HepG2 (cell line): ENCODE measurements at regions not wholly inside any gene's neighbourhood (a gene's known extent, or its start where the extent isn't known, plus 50 kb on each side); places are given as distances from the start of the nearest gene placed in this dataset.

Experiments used
- AFF4 ChIP-seq: sonication (generic); formaldehyde crosslinking; IDR thresholded peaks from 2 replicates; pipeline ENCODE4 v1.4.0; 2020; ENCODE audit warnings: missing genetic modification reagents
- CBX1 ChIP-seq: IDR thresholded peaks from one replicate; pipeline ENCODE4 v1.6.1; 2016; ENCODE audit warnings: antibody characterized with exemption, low read depth
- CTCF ChIP-seq: sonication (generic); formaldehyde crosslinking; IDR thresholded peaks from 2 replicates; pipeline ENCODE4 v1.5.0; 2020; ENCODE audit warnings: mild to moderate bottlenecking, missing genetic modification reagents, moderate library complexity
- GABPB1 ChIP-seq: IDR thresholded peaks from 2 replicates; pipeline ENCODE4 v1.6.1; 2016; ENCODE audit warnings: mild to moderate bottlenecking, missing genetic modification reagents, moderate library complexity, missing compliant biosample characterization
- KLF15 ChIP-seq: sonication (generic); formaldehyde crosslinking; IDR thresholded peaks from 2 replicates; pipeline ENCODE4 v1.8.1; 2023; ENCODE audit warnings: borderline replicate concordance, mild to moderate bottlenecking, inconsistent platforms, missing genetic modification reagents, mixed read lengths
- TF ChIP-seq, protein P1 (sequence below): sonication (generic); formaldehyde crosslinking; IDR thresholded peaks from 2 replicates; pipeline ENCODE4 v1.4.0; 2020; ENCODE audit warnings: missing genetic modification reagents
- TF ChIP-seq, protein P2 (sequence below): sonication (generic); formaldehyde crosslinking; IDR thresholded peaks from 2 replicates; pipeline ENCODE4 v1.8.1; 2022; ENCODE audit warnings: low read depth, mild to moderate bottlenecking, missing genetic modification reagents

DNA sequence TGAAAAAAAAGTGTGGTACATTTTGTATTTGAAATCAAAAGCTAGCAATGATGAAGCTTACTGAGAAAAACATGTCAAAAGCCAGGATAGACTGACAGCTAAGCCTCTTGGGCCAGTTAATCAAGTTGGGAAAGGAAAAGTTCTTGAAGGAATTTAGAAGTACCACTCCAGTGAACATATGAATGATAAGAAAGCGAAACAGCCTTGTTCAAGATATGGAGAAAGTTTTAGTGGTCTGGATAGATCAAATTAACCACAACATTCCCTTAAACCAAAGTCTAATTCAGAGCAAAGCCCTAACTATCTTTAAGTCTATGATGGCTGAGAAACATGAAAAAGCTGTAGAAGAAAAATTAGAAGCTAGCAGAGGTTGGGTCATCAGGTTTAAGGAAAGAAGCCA, 268.3 kb downstream of the PDHA2 start:
- TF ChIP-seq GABPB1 (CRISPR knock-in tag) (no peak), CTCF (CRISPR knock-in tag) (no peak), CBX1 (no peak), AFF4 (CRISPR knock-in tag) (no peak), KLF15 (CRISPR knock-in tag) (no peak)
- TF ChIP-seq, protein P1, sequence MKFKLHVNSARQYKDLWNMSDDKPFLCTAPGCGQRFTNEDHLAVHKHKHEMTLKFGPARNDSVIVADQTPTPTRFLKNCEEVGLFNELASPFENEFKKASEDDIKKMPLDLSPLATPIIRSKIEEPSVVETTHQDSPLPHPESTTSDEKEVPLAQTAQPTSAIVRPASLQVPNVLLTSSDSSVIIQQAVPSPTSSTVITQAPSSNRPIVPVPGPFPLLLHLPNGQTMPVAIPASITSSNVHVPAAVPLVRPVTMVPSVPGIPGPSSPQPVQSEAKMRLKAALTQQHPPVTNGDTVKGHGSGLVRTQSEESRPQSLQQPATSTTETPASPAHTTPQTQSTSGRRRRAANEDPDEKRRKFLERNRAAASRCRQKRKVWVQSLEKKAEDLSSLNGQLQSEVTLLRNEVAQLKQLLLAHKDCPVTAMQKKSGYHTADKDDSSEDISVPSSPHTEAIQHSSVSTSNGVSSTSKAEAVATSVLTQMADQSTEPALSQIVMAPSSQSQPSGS (CRISPR knock-in tag): no peak
- TF ChIP-seq, protein P2, sequence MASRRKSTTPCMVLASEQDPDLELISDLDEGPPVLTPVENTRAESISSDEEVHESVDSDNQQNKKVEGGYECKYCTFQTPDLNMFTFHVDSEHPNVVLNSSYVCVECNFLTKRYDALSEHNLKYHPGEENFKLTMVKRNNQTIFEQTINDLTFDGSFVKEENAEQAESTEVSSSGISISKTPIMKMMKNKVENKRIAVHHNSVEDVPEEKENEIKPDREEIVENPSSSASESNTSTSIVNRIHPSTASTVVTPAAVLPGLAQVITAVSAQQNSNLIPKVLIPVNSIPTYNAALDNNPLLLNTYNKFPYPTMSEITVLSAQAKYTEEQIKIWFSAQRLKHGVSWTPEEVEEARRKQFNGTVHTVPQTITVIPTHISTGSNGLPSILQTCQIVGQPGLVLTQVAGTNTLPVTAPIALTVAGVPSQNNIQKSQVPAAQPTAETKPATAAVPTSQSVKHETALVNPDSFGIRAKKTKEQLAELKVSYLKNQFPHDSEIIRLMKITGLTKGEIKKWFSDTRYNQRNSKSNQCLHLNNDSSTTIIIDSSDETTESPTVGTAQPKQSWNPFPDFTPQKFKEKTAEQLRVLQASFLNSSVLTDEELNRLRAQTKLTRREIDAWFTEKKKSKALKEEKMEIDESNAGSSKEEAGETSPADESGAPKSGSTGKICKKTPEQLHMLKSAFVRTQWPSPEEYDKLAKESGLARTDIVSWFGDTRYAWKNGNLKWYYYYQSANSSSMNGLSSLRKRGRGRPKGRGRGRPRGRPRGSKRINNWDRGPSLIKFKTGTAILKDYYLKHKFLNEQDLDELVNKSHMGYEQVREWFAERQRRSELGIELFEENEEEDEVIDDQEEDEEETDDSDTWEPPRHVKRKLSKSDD (CRISPR knock-in tag): no peak
